Kasumi-1 (cell line): ENCODE measurements at regions not wholly inside any gene's neighbourhood (a gene's known extent, or its start where the extent isn't known, plus 50 kb on each side); places are given as distances from the start of the nearest gene placed in this dataset.

ENCODE experiments used
- DNase-seq, 2 experiments: peaks; one replicate each; lab custom pipeline; 2025; lab: John Stamatoyannopoulos, UW

- DNase-seq = no peak
Observed at GRCh38 chr6:146886587-146887446, 288.0 kb downstream of the ADGB start.

GRCh38 chr6:146887447-146888077 lies 288.8 kb downstream of the ADGB start:
- DNase-seq = no peak

- no peak for DNase-seq
Observed at GRCh38 chr6:146889303-146889702, 290.5 kb downstream of the ADGB start.

- DNase-seq = no peak
Observed at GRCh38 chr6:146890172-146890571, 291.4 kb downstream of the ADGB start.

GRCh38 chr6:146890644-146891434 lies 292.1 kb downstream of the ADGB start:
- no peak for DNase-seq

GRCh38 chr6:146891615-146892265 lies 293.0 kb downstream of the ADGB start:
- no peak for DNase-seq

GRCh38 chr6:146892283-146892612 lies 293.5 kb downstream of the ADGB start:
- no peak for DNase-seq

GRCh38 chr6:146892613-146893401 lies 294.0 kb downstream of the ADGB start:
- DNase-seq = peak; percentile 90 to 91

GRCh38 chr6:146893690-146894089 lies 294.9 kb downstream of the ADGB start:
- DNase-seq = no peak

- DNase-seq = no peak
Observed at GRCh38 chr6:146894624-146895023, 295.9 kb downstream of the ADGB start.

GRCh38 chr6:146895101-146895771 lies 296.5 kb downstream of the ADGB start:
- no peak for DNase-seq

GRCh38 chr6:146895772-146896061 lies 296.9 kb downstream of the ADGB start:
- DNase-seq = no peak

- DNase-seq = no peak
Observed at GRCh38 chr6:146896062-146896813, 297.5 kb downstream of the ADGB start.

- DNase-seq = no peak
Observed at GRCh38 chr6:146896960-146897701, 298.4 kb downstream of the ADGB start.

- DNase-seq = no peak
Observed at GRCh38 chr6:146898069-146898887, 299.5 kb downstream of the ADGB start.

- no peak for DNase-seq
Observed at GRCh38 chr6:146898888-146899227, 300.1 kb downstream of the ADGB start.

- DNase-seq = peak; percentile 70 to 78
Observed at GRCh38 chr6:146901940-146902816, 302.0 kb upstream of the STXBP5 start.

GRCh38 chr6:146902846-146903245 lies 301.4 kb upstream of the STXBP5 start:
- no peak for DNase-seq
